Adipocyte (in vitro differentiated cells): ENCODE measurements at regions not wholly inside any gene's neighbourhood (a gene's known extent, or its start where the extent isn't known, plus 50 kb on each side); places are given as distances from the start of the nearest gene placed in this dataset.

Source experiments
- DNase-seq: peaks from one replicate; pipeline ENCODE4 v3.0.0-alpha.2; 2015; ENCODE audit warnings: low read depth
- H3K27me3 ChIP-seq: replicated peaks from 2 replicates; pipeline ENCODE4 v1.7.0; 2013; ENCODE audit warnings: mild to moderate bottlenecking, low read length, moderate library complexity; ENCODE audit not compliant: control insufficient read depth, insufficient read depth
- H3K36me3 ChIP-seq: 2 replicates; pipeline ENCODE4 v1.7.0; 2013; ENCODE audit warnings: low read length, mild to moderate bottlenecking, moderate library complexity; ENCODE audit not compliant: control insufficient read depth, insufficient read depth, severe bottlenecking
- H3K4me1 ChIP-seq: 2 replicates; pipeline ENCODE4 v1.7.0; 2013; ENCODE audit warnings: mild to moderate bottlenecking, low read length, moderate library complexity; ENCODE audit not compliant: control insufficient read depth, insufficient read depth
- H3K4me3 ChIP-seq: 2 replicates; pipeline ENCODE4 v1.7.0; 2013; ENCODE audit warnings: mild to moderate bottlenecking, low read length, moderate library complexity
- H3K9ac ChIP-seq: 2 replicates; pipeline ENCODE4 v1.7.0; 2013; ENCODE audit warnings: mild to moderate bottlenecking, low read length, moderate library complexity
- H3K9me3 ChIP-seq: 2 replicates; pipeline ENCODE4 v1.7.0; 2013; ENCODE audit warnings: mild to moderate bottlenecking, low read length, moderate library complexity; ENCODE audit not compliant: control insufficient read depth

- Histone ChIP-seq H3K9ac (no peak overlapping the region), H3K4me1 (peaks cover 5% of the 10 kb centered on the region), H3K36me3 (no peaks in the 10 kb centered on the region), H3K9me3 (no peaks in the 10 kb centered on the region), H3K4me3 (no peak overlapping the region), H3K27me3 (no peaks in the 10 kb centered on the region)
- peak; percentile 84 for DNase-seq
Measured at GRCh38 chr6:112839525-112839961, 492.4 kb downstream of the RFPL4B start.

GRCh38 chr6:112841553-112842329, 494.6 kb downstream of the RFPL4B start:
- Histone ChIP-seq H3K4me3 (no peak overlapping the region), H3K4me1 (peaks cover 5% of the 10 kb centered on the region), H3K9ac (no peak overlapping the region), H3K36me3 (no peaks in the 10 kb centered on the region), H3K9me3 (no peaks in the 10 kb centered on the region), H3K27me3 (no peaks in the 10 kb centered on the region)
- DNase-seq: no peak

- no peaks in the 10 kb centered on the region for H3K9me3 ChIP-seq
- peaks cover 5% of the 10 kb centered on the region for H3K4me1 ChIP-seq
- no peaks in the 10 kb centered on the region for H3K27me3 ChIP-seq
- DNase-seq: no peak
- H3K4me3 ChIP-seq: no peak overlapping the region
- no peaks in the 10 kb centered on the region for H3K36me3 ChIP-seq
- no peak overlapping the region for H3K9ac ChIP-seq
Measured at GRCh38 chr6:112842330-112842685, 495.2 kb downstream of the RFPL4B start.

- no peaks in the 10 kb centered on the region for H3K4me1 ChIP-seq
- H3K4me3 ChIP-seq: no peak overlapping the region
- DNase-seq: no peak
- no peak overlapping the region for H3K9ac ChIP-seq
- no peaks in the 10 kb centered on the region for H3K36me3 ChIP-seq
- H3K9me3 ChIP-seq: no peaks in the 10 kb centered on the region
- no peaks in the 10 kb centered on the region for H3K27me3 ChIP-seq
Measured at GRCh38 chr6:112846681-112847080, 499.6 kb downstream of the RFPL4B start.

GRCh38 chr6:112851146-112851545, 504.0 kb downstream of the RFPL4B start:
- no peak for DNase-seq
- H3K4me1 ChIP-seq: no peaks in the 10 kb centered on the region
- no peaks in the 10 kb centered on the region for H3K9me3 ChIP-seq
- H3K9ac ChIP-seq: no peak overlapping the region
- H3K27me3 ChIP-seq: no peaks in the 10 kb centered on the region
- no peaks in the 10 kb centered on the region for H3K36me3 ChIP-seq
- H3K4me3 ChIP-seq: no peak overlapping the region

- H3K27me3 ChIP-seq: no peaks in the 10 kb centered on the region
- no peaks in the 10 kb centered on the region for H3K9me3 ChIP-seq
- H3K4me1 ChIP-seq: no peaks in the 10 kb centered on the region
- H3K4me3 ChIP-seq: no peak overlapping the region
- H3K36me3 ChIP-seq: no peaks in the 10 kb centered on the region
- no peak for DNase-seq
- no peak overlapping the region for H3K9ac ChIP-seq
Measured at GRCh38 chr6:112853162-112853561, 506.0 kb downstream of the RFPL4B start.

GRCh38 chr6:112863753-112864152, 516.6 kb downstream of the RFPL4B start:
- DNase-seq: no peak

GRCh38 chr6:112865131-112865530, 518.0 kb downstream of the RFPL4B start:
- DNase-seq: no peak
- Histone ChIP-seq H3K36me3 (no peaks in the 10 kb centered on the region), H3K27me3 (no peaks in the 10 kb centered on the region), H3K4me1 (no peaks in the 10 kb centered on the region), H3K9ac (no peak overlapping the region), H3K4me3 (no peak overlapping the region), H3K9me3 (peaks cover 2% of the 10 kb centered on the region)

More at GRCh38 chr6:112863753-112864152, 516.6 kb downstream of the RFPL4B start:
- no peak overlapping the region for H3K9ac ChIP-seq
- H3K4me1 ChIP-seq: no peaks in the 10 kb centered on the region
- H3K36me3 ChIP-seq: no peaks in the 10 kb centered on the region
- no peaks in the 10 kb centered on the region for H3K27me3 ChIP-seq
- H3K4me3 ChIP-seq: no peak overlapping the region
- H3K9me3 ChIP-seq: peaks cover under 1% of the 10 kb centered on the region

- Histone ChIP-seq H3K36me3 (no peaks in the 10 kb centered on the region), H3K4me1 (peaks cover 9% of the 10 kb centered on the region)
Measured at GRCh38 chr6:112874881-112875280, 527.8 kb downstream of the RFPL4B start.

GRCh38 chr6:112877134-112878100, 530.3 kb downstream of the RFPL4B start:
- no peaks in the 10 kb centered on the region for H3K27me3 ChIP-seq
- peak; percentile 90 for DNase-seq
- H3K4me3 ChIP-seq: peak overlapping the region; percentile 39
- peak overlapping the region; percentile 30 for H3K9ac ChIP-seq
- peaks cover 25% of the 10 kb centered on the region for H3K4me1 ChIP-seq
- no peaks in the 10 kb centered on the region for H3K36me3 ChIP-seq
- H3K9me3 ChIP-seq: no peaks in the 10 kb centered on the region

More at GRCh38 chr6:112874881-112875280, 527.8 kb downstream of the RFPL4B start:
- Histone ChIP-seq H3K9me3 (no peaks in the 10 kb centered on the region), H3K9ac (no peak overlapping the region), H3K27me3 (no peaks in the 10 kb centered on the region), H3K4me3 (no peak overlapping the region)
- DNase-seq: no peak

- no peak overlapping the region for H3K9ac ChIP-seq
- no peak overlapping the region for H3K4me3 ChIP-seq
- H3K9me3 ChIP-seq: no peaks in the 10 kb centered on the region
- H3K27me3 ChIP-seq: no peaks in the 10 kb centered on the region
- no peak for DNase-seq
- H3K4me1 ChIP-seq: peaks cover 25% of the 10 kb centered on the region
- no peaks in the 10 kb centered on the region for H3K36me3 ChIP-seq
Measured at GRCh38 chr6:112879920-112880413, 532.8 kb downstream of the RFPL4B start.
